SK-N-SH treated with all-trans-retinoic acid at 6 μM for 48 hours (cell line): ENCODE measurements at regions not wholly inside any gene's neighbourhood (a gene's known extent, or its start where the extent isn't known, plus 50 kb on each side); places are given as distances from the start of the nearest gene placed in this dataset.

Experiments used
- BACH2 ChIP-seq: fragments of 250-450 bp; sonication (Bioruptor Pico); IDR thresholded peaks from 2 replicates; pipeline ENCODE4 v1.9.0; 2021; ENCODE audit warnings: mild to moderate bottlenecking, borderline replicate concordance
- CREB5 ChIP-seq: fragments of 250-450 bp; sonication (Bioruptor Pico); IDR thresholded peaks from 2 replicates; pipeline ENCODE4 v1.5.1; 2020; ENCODE audit warnings: low read depth, mild to moderate bottlenecking, moderate library complexity
- CSDC2 ChIP-seq: fragments of 250-450 bp; sonication (Bioruptor Pico); IDR thresholded peaks from 2 replicates; pipeline ENCODE4 v1.5.0; 2020; ENCODE audit warnings: mild to moderate bottlenecking, moderate library complexity
- ESRRG ChIP-seq: fragments of 250-450 bp; sonication (Bioruptor Pico); IDR thresholded peaks from 2 replicates; pipeline ENCODE4 v1.6.1; 2021; ENCODE audit warnings: mild to moderate bottlenecking
- GLIS3 ChIP-seq: fragments of 250-450 bp; sonication (Bioruptor Pico); IDR thresholded peaks from 2 replicates; pipeline ENCODE4 v1.5.0; 2020; ENCODE audit warnings: mild to moderate bottlenecking, moderate library complexity
- OSR1 ChIP-seq: fragments of 250-450 bp; sonication (Bioruptor Pico); IDR thresholded peaks from 2 replicates; pipeline ENCODE4 v1.8.0; 2022; ENCODE audit warnings: moderate library complexity, mild to moderate bottlenecking, inconsistent platforms
- PATZ1 ChIP-seq: fragments of 250-450 bp; sonication (Bioruptor Pico); IDR thresholded peaks from 2 replicates; pipeline ENCODE4 v1.8.0; 2020; ENCODE audit warnings: mild to moderate bottlenecking, moderate library complexity, borderline replicate concordance
- SNAI2 ChIP-seq: fragments of 250-450 bp; sonication (Bioruptor Pico); IDR thresholded peaks from 2 replicates; pipeline ENCODE4 v1.5.0; 2020; ENCODE audit warnings: mild to moderate bottlenecking, moderate library complexity
- ZFP3 ChIP-seq: fragments of 250-450 bp; sonication (Bioruptor Pico); IDR thresholded peaks from 2 replicates; pipeline ENCODE4 v1.5.0; 2020; ENCODE audit warnings: mild to moderate bottlenecking, moderate library complexity
- ZFP30 ChIP-seq: fragments of 450-650 bp; formaldehyde crosslinking; IDR thresholded peaks from 2 replicates; pipeline ENCODE4 v1.5.0; 2022; ENCODE audit warnings: mild to moderate bottlenecking, moderate library complexity
- TF ChIP-seq, protein P1 (sequence below): fragments of 250-450 bp; sonication (Bioruptor Pico); IDR thresholded peaks from 2 replicates; pipeline ENCODE4 v1.5.0; 2020; ENCODE audit warnings: mild to moderate bottlenecking, moderate library complexity
- TF ChIP-seq, protein P2 (sequence below): fragments of 250-450 bp; sonication (Bioruptor Pico); IDR thresholded peaks from 2 replicates; pipeline ENCODE4 v1.8.0; 2021; ENCODE audit warnings: low read depth, mild to moderate bottlenecking, moderate library complexity, borderline replicate concordance

DNA sequence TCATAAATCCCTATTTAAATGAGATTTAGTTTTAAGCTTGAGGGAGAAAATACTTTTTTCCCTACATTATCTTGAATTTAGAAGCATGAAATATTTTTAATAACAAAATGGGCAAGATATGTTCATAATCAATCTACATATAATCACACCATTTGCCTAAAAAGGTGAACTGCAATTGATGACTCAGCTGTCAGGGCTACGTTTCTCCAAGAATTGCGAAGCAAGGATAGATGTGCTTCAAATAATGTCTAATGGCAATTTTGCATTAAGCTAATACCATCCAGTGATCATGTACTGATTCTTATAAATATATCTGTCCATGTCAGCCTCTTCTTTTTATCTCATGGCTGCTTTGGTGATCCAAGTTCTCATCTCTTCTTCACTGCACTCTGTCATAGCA lies 404.4 kb downstream of the MAN2A1 start:
- TF ChIP-seq ZFP30 (CRISPR knock-in tag) (no peak), PATZ1 (CRISPR knock-in tag) (no peak), GLIS3 (CRISPR knock-in tag) (no peak), BACH2 (CRISPR knock-in tag) (no peak), CREB5 (CRISPR knock-in tag) (no peak), ZFP3 (no peak), ESRRG (no peak), CSDC2 (no peak), SNAI2 (no peak), OSR1 (CRISPR knock-in tag) (no peak)
- TF ChIP-seq, protein P1, sequence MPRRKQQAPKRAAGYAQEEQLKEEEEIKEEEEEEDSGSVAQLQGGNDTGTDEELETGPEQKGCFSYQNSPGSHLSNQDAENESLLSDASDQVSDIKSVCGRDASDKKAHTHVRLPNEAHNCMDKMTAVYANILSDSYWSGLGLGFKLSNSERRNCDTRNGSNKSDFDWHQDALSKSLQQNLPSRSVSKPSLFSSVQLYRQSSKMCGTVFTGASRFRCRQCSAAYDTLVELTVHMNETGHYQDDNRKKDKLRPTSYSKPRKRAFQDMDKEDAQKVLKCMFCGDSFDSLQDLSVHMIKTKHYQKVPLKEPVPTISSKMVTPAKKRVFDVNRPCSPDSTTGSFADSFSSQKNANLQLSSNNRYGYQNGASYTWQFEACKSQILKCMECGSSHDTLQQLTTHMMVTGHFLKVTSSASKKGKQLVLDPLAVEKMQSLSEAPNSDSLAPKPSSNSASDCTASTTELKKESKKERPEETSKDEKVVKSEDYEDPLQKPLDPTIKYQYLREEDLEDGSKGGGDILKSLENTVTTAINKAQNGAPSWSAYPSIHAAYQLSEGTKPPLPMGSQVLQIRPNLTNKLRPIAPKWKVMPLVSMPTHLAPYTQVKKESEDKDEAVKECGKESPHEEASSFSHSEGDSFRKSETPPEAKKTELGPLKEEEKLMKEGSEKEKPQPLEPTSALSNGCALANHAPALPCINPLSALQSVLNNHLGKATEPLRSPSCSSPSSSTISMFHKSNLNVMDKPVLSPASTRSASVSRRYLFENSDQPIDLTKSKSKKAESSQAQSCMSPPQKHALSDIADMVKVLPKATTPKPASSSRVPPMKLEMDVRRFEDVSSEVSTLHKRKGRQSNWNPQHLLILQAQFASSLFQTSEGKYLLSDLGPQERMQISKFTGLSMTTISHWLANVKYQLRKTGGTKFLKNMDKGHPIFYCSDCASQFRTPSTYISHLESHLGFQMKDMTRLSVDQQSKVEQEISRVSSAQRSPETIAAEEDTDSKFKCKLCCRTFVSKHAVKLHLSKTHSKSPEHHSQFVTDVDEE, result no peak
- TF ChIP-seq, protein P2, sequence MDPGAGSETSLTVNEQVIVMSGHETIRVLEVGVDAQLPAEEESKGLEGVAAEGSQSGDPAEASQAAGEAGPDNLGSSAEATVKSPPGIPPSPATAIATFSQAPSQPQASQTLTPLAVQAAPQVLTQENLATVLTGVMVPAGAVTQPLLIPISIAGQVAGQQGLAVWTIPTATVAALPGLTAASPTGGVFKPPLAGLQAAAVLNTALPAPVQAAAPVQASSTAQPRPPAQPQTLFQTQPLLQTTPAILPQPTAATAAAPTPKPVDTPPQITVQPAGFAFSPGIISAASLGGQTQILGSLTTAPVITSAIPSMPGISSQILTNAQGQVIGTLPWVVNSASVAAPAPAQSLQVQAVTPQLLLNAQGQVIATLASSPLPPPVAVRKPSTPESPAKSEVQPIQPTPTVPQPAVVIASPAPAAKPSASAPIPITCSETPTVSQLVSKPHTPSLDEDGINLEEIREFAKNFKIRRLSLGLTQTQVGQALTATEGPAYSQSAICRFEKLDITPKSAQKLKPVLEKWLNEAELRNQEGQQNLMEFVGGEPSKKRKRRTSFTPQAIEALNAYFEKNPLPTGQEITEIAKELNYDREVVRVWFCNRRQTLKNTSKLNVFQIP, result no peak
